Esophagus squamous epithelium (tissue), 4 donors: ENCODE measurements at regions not wholly inside any gene's neighbourhood (a gene's known extent, or its start where the extent isn't known, plus 50 kb on each side); places are given as distances from the start of the nearest gene placed in this dataset.

Source experiments
- POLR2A ChIP-seq, 4 donors: fragments of 450-650 bp; IDR thresholded peaks; one replicate each; pipeline ENCODE4 v1.6.1; 2017; ENCODE audit warnings: antibody characterized with exemption in 4 of 4, mild to moderate bottlenecking in 4 of 4, moderate library complexity in 3 of 4
- TF ChIP-seq, protein P1 (sequence below), 6 experiments: fragments of 450-650 bp in 4 of 6; fragments of 200-600 bp in 2 of 6; sonication (generic) in 2 of 6; IDR thresholded peaks; one replicate each; pipeline ENCODE4 v1.5.1; 2016 to 2019; ENCODE audit warnings: antibody characterized with exemption in 6 of 6, mild to moderate bottlenecking in 4 of 6, moderate library complexity in 4 of 6

DNA sequence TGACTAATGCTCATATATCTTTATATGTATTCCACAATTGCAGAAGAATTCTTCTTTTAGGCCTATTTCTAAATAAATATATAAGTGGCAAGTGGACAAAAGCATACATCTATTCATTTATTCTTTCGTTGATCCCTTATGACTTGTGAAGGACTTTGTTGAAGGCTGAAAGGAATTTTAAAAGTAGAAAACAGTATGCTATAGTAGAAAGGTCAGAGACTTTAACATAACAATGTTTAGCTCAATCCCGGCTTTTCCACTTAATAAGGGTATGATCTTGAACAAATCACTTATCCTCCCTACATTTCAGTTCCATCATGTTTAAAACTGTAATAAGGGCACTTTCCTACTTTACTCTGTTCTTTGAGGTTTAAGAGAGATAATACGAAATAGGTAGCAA, 672.9 kb downstream of the MECOM start:
- TF ChIP-seq POLR2A (IDR thresholded peaks at IDR 0.05) = no peak
- TF ChIP-seq, protein P1, sequence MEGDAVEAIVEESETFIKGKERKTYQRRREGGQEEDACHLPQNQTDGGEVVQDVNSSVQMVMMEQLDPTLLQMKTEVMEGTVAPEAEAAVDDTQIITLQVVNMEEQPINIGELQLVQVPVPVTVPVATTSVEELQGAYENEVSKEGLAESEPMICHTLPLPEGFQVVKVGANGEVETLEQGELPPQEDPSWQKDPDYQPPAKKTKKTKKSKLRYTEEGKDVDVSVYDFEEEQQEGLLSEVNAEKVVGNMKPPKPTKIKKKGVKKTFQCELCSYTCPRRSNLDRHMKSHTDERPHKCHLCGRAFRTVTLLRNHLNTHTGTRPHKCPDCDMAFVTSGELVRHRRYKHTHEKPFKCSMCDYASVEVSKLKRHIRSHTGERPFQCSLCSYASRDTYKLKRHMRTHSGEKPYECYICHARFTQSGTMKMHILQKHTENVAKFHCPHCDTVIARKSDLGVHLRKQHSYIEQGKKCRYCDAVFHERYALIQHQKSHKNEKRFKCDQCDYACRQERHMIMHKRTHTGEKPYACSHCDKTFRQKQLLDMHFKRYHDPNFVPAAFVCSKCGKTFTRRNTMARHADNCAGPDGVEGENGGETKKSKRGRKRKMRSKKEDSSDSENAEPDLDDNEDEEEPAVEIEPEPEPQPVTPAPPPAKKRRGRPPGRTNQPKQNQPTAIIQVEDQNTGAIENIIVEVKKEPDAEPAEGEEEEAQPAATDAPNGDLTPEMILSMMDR (IDR thresholded peaks at IDR 0.05) = no peak
